NCI-H2171 (cell line): ENCODE measurements at regions not wholly inside any gene's neighbourhood (a gene's known extent, or its start where the extent isn't known, plus 50 kb on each side); places are given as distances from the start of the nearest gene placed in this dataset.

Experiments
- DNase-seq: peaks from one replicate; lab custom pipeline; 2025; lab: John Stamatoyannopoulos, UW

- DNase-seq = no peak
These were observed 122.1 kb upstream of the DYNLRB2 start for GRCh38 chr16:80418517-80419355.

- no peak for DNase-seq
These were observed 123.0 kb upstream of the DYNLRB2 start for GRCh38 chr16:80417706-80418271.

- no peak for DNase-seq
These were observed 132.8 kb upstream of the DYNLRB2 start for GRCh38 chr16:80408014-80408413.

- DNase-seq = no peak
These were observed 133.4 kb upstream of the DYNLRB2 start for GRCh38 chr16:80407265-80407987.

- no peak for DNase-seq
These were observed 135.9 kb upstream of the DYNLRB2 start for GRCh38 chr16:80404847-80405246.

- DNase-seq = no peak
These were observed 136.9 kb upstream of the DYNLRB2 start for GRCh38 chr16:80403894-80404293.

- DNase-seq = no peak
These were observed 149.8 kb upstream of the DYNLRB2 start for GRCh38 chr16:80390871-80391489.

- DNase-seq = no peak
These were observed 150.7 kb upstream of the DYNLRB2 start for GRCh38 chr16:80390046-80390445.

GRCh38 chr16:80389338-80389737 is 151.5 kb upstream of the DYNLRB2 start:
- no peak for DNase-seq

- DNase-seq = no peak
These were observed 153.4 kb upstream of the DYNLRB2 start for GRCh38 chr16:80387318-80387921.

GRCh38 chr16:80384862-80385261 is 155.9 kb upstream of the DYNLRB2 start:
- DNase-seq = no peak

GRCh38 chr16:80380514-80380913 is 160.3 kb upstream of the DYNLRB2 start:
- DNase-seq = no peak

- no peak for DNase-seq
These were observed 163.5 kb upstream of the DYNLRB2 start for GRCh38 chr16:80377096-80377956.

GRCh38 chr16:80375973-80376372 is 164.8 kb upstream of the DYNLRB2 start:
- DNase-seq = no peak

GRCh38 chr16:80375513-80375912 is 165.3 kb upstream of the DYNLRB2 start:
- DNase-seq = no peak

- DNase-seq = no peak
These were observed 168.5 kb upstream of the DYNLRB2 start for GRCh38 chr16:80372341-80372740.

- DNase-seq = no peak
These were observed 171.4 kb upstream of the DYNLRB2 start for GRCh38 chr16:80369138-80369958.

- DNase-seq = no peak
These were observed 173.6 kb upstream of the DYNLRB2 start for GRCh38 chr16:80367037-80367658.

- DNase-seq = no peak
These were observed 174.8 kb upstream of the DYNLRB2 start for GRCh38 chr16:80366023-80366422.

- DNase-seq = no peak
These were observed 178.0 kb upstream of the DYNLRB2 start for GRCh38 chr16:80362816-80363215.
